GM18499 (cell line): ENCODE measurements at regions not wholly inside any gene's neighbourhood (a gene's known extent, or its start where the extent isn't known, plus 50 kb on each side); places are given as distances from the start of the nearest gene placed in this dataset.
"Not testable (repeated sequence)": the region's sequence is repeated elsewhere in the genome, so short reads cannot be mapped to it uniquely, and the experiment has no call there.

Experiments
- ATAC-seq: cut with Tn5 transposase; IDR thresholded peaks from one replicate; pipeline ENCODE4 v1.9.1; 2021; ENCODE audit warnings: moderate number of reproducible peaks; ENCODE audit not compliant: insufficient read depth, unreplicated experiment

DNA sequence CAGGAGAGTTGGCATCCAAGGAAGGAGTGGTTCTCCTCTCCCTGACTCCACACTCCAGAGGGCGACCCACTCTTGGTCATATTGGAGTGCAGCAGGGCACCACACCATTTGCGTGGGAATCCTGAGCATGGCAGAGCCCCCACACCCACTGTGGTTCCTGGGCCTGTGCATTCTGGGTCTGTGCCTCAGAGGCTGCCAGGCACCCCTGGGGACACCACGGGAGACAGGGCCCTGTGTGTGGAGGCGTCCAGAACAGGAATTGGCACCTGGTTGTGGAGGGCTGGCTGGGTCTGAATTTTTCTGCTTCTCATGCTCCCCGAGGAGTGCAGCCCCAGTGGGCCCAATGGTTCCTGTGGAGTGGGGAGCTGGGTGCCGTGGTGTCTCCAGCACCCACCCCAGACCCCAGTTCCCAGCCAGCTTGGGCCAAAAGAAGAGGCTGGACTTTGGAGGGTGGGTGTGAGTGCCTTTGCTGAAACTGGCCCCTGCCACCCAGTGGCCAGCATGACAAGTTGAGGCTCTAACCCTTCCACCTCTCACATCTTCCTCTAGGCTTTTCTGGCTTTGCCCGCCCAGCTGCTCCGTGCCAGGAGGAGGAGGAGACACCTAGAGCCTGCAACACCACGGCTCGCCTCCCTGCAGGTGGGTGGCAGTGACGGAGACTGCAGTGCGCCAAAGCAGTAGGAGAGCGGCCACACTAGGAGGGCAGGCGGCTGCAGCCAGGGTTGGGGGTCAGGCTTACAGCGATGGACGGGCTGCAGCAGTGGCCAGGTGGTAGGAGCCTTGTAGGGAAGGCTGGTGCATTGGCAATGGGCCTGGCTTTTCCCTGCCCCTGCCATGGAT lies 250.7 kb downstream of the TP53TG3F start:
- not testable (repeated sequence) for ATAC-seq

DNA sequence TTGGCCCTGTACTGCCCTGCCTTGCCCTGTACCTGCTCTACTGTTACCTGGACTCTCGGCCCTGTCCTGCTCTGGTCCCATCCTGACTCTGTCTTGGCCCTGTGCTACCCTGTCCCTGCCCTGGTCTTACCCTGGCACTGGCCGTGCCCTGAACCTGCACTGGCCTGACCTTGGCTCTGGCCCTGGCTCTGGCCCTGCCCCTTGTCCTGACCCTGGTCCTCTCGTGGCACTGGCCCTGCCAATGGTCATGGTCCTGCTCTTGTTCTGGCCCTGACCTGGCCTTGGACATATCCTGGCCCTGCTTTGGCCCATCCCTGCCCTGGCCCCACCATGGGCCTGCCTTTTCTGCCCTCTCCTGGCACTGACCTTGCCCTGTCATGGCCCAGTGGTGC lies 251.3 kb downstream of the TP53TG3F start:
- ATAC-seq, result not testable (repeated sequence)

DNA sequence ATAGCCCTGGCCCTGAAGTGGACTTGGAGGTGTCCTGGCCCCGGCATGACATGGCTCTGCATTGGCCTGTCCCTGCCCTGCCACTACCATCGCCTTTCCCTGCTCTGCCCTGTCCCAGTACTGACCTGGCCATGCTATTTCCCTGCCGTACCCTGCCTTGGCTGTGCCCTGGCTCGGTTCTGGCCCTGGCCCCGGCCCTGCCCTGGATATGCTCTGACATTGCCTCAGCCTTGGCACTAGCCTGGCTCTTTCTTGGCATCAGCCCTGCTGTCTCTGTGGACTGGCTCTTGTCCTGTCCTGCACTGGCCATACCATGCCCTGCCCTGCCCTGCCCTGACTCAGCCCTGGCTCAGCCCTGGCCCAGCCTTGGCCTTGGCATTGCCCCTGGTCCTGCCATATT lies 252.2 kb downstream of the TP53TG3F start:
- not testable (repeated sequence) for ATAC-seq

DNA sequence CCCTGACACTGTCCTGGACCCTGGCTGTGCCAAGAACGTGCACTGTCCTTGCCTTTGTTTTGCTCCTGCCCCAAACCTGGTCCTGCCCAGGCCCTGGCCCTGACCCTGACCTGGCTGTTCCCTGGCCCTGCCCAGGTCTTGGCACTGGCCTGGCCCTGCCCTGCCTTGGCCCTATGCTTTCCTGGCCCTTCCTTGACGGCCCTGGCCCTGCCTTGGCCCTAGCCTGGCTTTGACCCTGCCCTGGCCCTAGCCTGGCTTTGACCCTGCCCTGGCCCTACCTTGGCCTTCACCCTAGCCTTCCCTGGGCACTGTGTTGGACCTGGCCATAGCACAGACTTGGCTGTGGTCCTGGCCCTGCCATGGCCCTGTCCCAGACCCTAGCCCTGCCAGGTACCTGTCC lies 252.9 kb downstream of the TP53TG3F start:
- ATAC-seq, result not testable (repeated sequence)

DNA sequence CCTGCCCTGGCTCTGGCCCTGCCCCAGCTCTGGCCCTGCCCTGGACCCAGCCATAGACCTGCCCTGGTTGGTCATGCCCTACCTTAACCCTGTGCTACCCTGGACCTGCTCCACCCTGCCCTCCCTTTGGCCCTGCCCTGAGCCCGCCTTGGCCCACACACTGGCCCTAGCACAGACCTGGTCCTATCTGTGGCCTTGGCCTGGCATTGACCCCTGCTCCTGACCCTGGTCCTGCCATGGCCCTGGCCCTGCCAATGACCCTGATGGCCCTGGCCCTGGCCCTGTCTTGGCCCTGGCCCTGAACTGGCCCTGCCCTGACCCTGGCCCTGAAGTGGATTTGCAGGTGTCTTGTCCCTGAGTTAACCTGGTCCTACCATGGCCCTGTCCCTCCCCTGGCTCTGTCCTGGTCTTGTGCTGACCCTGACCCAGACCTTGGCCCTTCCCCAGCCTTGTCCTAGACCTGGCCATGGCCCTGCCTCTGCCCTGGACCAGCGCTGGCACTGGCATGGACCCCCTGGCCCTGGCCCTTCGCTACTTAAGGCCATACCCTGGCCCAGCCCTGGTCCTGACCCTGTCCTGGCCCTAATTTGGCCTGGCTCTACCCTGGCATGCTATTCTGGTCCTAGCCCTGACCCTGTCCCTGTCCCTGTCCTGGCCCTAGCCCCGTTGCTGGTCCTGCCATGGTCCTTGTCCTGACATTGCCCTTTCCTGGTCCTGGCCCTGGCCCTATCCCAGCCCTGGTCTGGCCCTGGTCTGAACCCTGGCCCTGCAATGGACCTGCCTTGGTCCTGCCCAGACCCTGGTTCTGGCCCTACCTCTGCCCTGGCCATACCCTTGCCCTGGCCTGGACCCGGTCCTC lies 253.7 kb downstream of the TP53TG3F start:
- not testable (repeated sequence) for ATAC-seq

DNA sequence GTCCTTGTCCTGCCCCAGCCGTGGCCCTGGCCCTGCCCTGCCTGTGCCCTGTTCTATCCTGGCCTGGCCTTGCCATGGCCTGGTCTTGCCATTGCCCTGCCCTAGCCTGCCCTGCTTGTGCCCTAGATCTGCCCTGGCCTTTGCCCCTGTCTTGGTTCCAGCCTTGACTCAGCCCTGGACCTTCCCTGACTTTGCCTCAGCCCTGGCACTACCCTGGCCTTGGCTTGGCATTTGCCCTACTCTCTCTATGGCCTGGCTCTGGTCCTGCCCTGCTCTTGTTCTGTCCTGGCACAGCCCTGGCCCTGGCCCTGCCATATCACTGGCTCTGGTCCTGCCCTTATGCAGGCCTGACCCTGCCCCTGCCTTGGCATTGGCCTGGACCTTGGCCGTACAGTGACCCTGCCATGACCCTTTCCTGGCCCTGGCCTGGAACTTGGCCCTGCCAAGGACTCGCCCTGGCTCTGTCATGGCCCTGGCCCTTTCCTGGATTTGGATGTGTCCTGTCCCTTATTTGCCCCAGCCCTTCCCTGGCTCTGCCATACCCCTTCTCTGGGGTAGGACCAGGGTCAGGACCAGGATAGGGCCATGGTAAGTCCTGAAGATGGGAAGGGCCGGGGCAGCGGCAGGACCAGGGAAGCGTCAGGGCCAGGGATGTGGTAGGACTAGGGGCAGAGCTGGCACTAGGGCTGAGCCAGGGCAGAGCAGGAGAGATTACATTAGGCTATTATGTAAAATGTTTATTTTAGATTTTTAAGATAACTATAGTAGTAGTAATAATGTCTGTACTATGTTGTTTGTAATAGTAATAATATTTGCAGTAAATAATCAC lies 254.5 kb downstream of the TP53TG3F start:
- ATAC-seq, result not testable (repeated sequence)

DNA sequence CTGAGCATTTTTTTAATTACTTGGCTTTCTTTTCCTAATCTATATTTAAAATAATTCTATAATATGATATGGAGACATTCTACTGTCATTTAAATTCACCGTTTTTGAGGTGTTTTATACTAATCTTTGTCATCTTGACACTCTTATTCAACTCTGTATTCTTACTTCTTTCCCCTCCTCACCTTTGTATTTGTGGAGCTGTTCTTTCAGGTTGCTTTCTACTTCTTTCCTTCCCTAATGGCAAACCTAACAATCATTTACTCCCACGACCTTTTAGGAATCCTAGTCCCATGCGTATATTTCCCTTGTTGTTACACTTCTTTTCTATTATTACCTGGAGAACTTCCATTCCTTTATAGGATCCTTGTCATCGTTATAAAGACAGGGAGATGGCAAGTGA lies 271.8 kb downstream of the TP53TG3F start:
- not testable (repeated sequence) for ATAC-seq

DNA sequence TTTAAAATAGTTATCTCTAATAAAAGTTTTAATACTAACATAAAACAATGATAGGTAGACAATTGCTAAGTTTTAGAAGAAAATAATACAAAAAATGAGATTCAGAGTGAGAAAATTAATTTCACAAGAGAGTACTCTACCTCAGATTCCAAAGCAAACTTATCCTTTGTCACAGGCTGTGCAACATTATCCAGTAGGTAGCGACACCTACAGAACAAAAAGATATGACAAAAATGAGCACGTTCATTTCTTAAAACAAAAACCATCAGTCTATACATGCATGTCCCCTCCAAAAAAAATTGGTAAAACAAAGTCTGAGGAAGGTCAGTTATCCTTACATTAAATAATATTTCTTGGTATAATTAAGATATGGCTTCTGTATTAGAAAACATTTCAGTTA lies 275.2 kb downstream of the TP53TG3F start:
- not testable (repeated sequence) for ATAC-seq

DNA sequence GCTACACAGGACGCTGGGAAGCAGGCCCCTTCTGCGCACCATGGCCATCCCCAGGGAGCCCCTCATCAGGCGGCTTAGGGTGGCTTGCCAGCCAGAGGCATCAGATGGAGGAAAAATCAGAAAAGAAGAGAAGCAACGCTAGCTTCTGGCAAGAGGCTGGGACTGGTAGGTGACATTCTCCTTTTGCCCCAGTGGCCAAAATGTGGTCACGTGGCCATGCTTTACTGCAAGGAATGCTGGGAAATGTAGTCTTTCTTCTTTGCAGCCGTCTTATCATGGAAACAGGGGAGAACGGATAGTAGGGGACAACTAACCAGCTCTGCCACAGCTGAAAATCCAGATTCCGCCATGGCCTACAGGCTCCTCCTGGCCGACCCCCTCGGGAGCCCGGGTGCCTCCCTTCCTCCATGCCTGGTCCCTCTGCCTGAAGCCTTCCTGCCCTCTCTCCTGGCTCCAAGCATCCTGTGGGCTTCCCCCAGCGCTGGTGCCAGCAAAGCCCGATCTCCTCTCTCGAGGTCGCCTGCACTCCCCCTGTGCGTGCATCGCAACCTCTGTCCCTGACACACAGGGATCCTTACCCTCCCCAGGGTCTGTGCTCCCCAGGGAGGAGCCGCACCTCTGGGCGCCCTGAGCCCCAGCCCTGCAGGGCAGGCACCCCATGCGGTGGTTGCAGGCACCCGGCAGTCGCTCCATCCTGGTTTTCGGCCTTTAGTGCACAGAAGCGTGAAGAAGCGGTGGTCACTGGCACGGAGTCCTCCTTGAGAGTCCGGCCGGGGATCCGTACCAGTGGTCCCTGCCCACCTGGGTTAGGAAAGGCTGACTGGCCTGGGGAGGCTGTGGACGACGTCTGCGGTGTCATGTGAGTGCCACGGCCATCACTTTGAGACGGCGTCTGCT lies 307.7 kb downstream of the TP53TG3F start:
- not testable (repeated sequence) for ATAC-seq

DNA sequence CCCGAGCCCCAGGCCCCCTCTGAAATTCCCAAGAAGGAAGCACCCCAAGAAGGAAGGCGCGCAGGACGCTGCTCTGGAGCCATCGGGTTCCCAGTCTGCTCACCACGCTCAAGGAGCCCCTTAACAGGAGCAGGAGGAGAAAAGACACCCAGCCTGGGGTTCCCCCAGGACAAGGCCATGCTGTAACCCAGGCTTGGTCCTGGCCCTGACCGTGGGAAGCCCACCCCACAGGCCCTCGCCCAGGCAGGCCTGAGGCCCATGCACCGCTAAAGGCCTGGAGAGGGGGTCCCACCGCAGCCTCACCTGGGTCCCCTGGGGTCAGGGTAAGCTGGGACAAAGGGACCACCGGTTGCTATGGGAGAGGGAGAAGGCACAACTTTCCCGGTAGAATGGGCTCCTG lies 309.3 kb downstream of the TP53TG3F start:
- ATAC-seq, result not testable (repeated sequence)

DNA sequence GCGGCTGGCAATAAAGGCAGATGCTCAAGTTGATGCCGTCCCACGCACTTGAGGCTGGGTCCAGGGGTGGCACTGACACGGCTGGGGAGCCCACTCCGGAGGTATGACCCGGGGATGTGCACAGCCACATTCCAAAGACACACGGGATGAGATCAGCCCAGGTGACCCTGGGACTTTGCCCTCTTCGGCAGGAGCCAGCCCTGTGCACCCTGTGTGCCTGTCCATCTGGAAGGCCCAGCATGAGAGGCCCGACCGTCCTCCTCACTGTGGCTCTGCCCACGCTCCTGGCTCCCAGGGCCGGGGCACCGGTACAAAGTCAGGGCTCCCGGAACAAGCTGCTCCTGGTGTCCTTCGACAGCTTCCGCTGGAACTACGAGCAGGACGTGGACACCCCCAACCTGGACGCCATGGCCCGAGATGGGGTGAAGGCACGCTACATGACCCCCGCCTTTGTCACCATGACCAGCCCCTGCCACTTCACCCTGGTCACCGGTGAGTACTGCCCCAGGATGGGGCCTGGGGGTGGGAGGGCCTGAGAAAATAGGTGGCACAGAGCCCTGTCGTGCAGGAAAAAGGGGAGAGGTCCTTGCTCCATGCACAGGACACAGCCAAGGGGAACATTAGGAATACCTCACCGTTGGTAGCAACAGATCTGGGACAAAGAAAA lies 309.9 kb downstream of the TP53TG3F start:
- ATAC-seq, result not testable (repeated sequence)

DNA sequence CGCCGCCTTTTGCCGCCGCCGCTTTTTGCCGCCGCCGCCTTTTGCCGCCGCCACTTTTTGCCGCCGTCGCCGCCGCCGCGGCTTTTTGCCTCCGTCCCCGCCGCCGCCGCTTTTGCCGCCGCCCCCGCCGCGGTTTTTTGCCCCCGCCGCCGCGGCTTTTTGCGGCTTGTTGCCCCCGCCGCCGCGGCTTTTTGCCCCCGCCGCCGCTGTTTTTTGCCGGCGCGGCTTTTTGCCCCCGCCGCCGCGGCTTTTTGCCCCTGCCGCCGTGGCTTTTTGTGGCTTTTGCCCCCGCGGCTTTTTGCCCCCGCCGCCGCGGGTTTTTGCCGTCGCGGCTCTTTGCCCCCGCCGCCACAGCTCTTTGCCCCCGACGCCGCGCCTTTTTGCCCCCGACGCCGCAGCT lies 311.1 kb downstream of the TP53TG3F start:
- not testable (repeated sequence) for ATAC-seq

DNA sequence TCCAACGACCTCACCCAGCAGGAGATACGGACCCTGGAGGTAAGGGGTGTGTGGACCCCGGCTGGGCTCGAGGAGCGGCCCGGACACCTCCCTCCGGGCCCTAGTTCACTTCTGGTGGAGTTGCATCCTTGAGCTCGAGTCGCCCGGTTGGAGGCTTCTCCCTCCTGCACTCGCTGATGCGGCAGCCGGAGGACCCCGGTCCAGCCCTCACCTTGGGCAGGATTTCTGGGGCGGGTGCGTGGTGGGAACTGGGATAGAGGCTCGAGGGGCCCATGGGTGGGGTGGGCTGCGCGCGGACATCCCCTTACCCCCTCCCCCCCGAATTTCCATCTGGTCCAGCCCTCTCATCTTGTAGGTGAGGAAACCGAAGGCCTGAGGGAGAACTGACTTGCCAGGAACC lies 311.8 kb downstream of the TP53TG3F start:
- not testable (repeated sequence) for ATAC-seq

DNA sequence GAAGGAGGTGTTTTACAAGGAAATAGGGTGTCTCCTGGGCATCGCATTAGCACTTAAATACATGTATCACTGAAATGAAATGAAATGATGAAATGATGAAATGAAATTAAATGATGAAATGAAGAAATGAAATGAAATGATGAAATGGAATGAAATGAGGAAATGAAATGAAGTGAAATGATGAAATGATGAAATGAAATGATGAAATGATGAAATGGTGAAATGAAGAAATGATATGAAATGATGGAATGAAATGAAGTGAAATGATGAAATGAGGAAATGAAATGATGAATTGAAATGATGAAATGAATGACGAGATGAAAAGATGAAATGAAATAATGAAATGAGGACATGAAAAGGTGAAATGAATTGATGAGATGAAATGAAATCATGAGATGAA lies 314.6 kb downstream of the TP53TG3F start:
- not testable (repeated sequence) for ATAC-seq

DNA sequence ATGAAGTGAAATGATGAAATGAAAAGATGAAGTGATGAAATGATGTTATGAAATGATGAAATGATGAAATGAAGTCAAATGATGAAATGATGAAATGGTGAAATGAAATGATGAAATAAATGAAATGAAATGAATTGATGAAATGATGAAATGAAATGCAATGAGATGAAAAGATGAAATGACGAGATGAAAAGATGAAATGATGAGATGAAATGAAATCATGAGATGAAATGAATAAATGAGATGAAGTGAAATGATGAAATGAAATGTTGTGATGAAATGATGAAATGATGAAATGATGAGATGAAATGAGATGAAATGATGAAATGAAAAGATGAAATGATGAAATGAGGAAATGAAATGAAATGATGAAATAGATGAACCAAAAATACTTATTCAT lies 315.3 kb downstream of the TP53TG3F start:
- ATAC-seq, result not testable (repeated sequence)

DNA sequence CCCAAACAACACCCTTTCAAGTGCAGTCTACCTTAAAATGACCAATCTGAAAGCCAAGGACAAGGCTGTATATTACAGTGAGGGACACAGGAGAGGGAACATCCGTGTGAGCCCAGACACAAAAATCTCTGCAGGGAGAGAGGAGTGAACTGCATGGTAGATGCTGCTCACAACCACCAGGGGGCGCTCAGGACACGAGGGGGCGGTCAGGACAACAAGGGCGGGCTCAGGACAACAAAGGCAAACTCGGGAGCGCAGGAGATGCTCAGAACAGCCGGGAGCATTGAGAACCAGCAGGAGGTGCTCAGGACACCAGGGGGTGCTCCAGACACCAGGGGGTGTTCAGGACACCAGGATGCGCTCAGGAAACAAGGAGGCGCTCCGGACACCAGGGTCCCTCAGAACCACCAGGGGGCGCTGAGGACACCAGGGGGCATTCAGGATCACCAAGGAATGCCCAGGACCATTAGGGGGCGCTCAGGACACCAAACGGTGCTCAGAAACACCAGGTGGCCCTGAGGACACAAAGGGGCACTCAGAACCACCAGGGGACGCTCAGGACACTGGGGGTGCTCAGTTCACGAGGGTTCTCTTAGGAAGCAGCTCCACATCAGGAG lies 357.0 kb downstream of the TP53TG3F start:
- not testable (repeated sequence) for ATAC-seq

DNA sequence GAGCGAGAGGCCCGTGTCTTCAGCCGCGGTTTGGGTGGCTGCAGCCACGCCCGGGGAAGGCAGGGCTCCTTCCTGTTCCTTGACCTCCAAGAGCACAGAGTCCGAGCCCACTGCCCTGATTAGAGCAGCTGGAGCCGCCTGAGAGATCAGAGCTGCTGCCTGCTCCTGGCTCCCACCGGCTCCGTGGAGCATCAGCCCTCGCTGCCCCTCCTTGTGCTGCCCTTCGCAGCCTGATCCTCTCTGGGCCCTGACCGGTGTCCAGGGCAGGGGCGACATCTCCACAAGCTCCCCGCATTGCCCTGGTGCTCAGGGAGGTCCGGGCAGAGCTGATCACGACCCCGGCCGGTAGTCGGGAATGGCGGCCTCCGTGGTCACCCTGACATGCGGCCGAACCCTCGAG lies 365.3 kb downstream of the TP53TG3F start:
- ATAC-seq, result not testable (repeated sequence)

DNA sequence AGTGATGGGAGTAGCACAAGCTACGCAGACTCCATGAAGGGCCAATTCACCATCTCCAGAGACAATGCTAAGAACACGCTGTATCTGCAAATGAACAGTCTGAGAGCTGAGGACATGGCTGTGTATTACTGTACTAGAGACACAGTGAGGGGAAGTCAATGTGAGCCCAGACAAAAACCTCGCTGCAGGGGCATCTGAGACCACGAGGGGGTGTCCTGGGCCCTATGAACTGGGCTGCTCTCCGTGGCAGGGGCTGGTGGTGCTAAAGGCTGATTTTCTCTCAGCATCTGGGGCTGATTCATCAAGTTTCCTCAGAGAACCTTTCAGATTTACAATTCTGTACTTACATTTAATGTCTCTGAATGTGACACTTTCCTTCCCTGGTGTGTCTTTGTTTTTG lies 368.1 kb downstream of the TP53TG3F start:
- not testable (repeated sequence) for ATAC-seq
